Neural progenitor cell (in vitro differentiated cells): ENCODE measurements at regions not wholly inside any gene's neighbourhood (a gene's known extent, or its start where the extent isn't known, plus 50 kb on each side); places are given as distances from the start of the nearest gene placed in this dataset.
A peak's percentile ranks its signal among the peaks of the same experiment; 100 is the strongest.
"Not testable (repeated sequence)": the region's sequence is repeated elsewhere in the genome, so short reads cannot be mapped to it uniquely, and the experiment has no call there.

Source experiments
- DNase-seq: peaks from one replicate; pipeline ENCODE4 v3.0.0-alpha.2; 2016; ENCODE audit warnings: low spot score
- H2AFZ ChIP-seq: fragments of 200-600 bp; sonication (generic); replicated peaks from 2 replicates; pipeline ENCODE4 v1.6.1; 2016; ENCODE audit warnings: antibody characterized with exemption
- H3F3A ChIP-seq: fragments of 200-600 bp; sonication (generic); 2 replicates; pipeline ENCODE4 v1.6.1; 2016; ENCODE audit warnings: antibody characterized with exemption, low read depth
- H3K27ac ChIP-seq: fragments of 200-600 bp; sonication (generic); 2 replicates; pipeline ENCODE4 v1.5.1; 2016; ENCODE audit warnings: mild to moderate bottlenecking
- H3K27me3 ChIP-seq: fragments of 200-600 bp; sonication (generic); 2 replicates; pipeline ENCODE4 v1.6.1; 2016; ENCODE audit warnings: mild to moderate bottlenecking, moderate library complexity
- H3K36me3 ChIP-seq: fragments of 200-600 bp; sonication (generic); 2 replicates; pipeline ENCODE4 v1.5.1; 2016
- H3K4me1 ChIP-seq: fragments of 200-600 bp; sonication (generic); 2 replicates; pipeline ENCODE4 v1.6.1; 2016; ENCODE audit warnings: mixed run types
- H3K4me2 ChIP-seq: fragments of 200-600 bp; sonication (generic); 2 replicates; pipeline ENCODE4 v1.6.1; 2016
- H3K4me3 ChIP-seq: fragments of 200-600 bp; sonication (generic); 2 replicates; pipeline ENCODE4 v1.5.1; 2016
- H3K79me2 ChIP-seq: fragments of 200-600 bp; sonication (generic); 2 replicates; pipeline ENCODE4 v1.6.1; 2016; ENCODE audit warnings: low read depth
- H3K9ac ChIP-seq: fragments of 200-600 bp; sonication (generic); 2 replicates; pipeline ENCODE4 v1.6.1; 2016
- H3K9me3 ChIP-seq: fragments of 200-600 bp; sonication (generic); 2 replicates; pipeline ENCODE4 v1.5.1; 2016; ENCODE audit warnings: low read depth
- H4K20me1 ChIP-seq: fragments of 200-600 bp; sonication (generic); 2 replicates; pipeline ENCODE4 v1.6.1; 2016; ENCODE audit warnings: low read depth
- H3K27ac Mint-ChIP-seq: 3 replicates; pipeline ENCODE4 v1.8.0; 2021; ENCODE audit warnings: mixed read lengths
- H3K27me3 Mint-ChIP-seq: 2 replicates; pipeline ENCODE4 v1.8.0; 2022; ENCODE audit warnings: low read depth, mild to moderate bottlenecking, inconsistent platforms, moderate library complexity, mixed read lengths; ENCODE audit not compliant: insufficient read depth
- H3K36me3 Mint-ChIP-seq: 3 replicates; pipeline ENCODE4 v1.8.0; 2021; ENCODE audit warnings: mixed read lengths
- H3K4me1 Mint-ChIP-seq: 3 replicates; pipeline ENCODE4 v1.8.0; 2021; ENCODE audit warnings: mixed read lengths
- H3K4me3 Mint-ChIP-seq: 3 replicates; pipeline ENCODE4 v1.8.0; 2021; ENCODE audit warnings: mild to moderate bottlenecking, moderate library complexity, mixed read lengths
- H3K9me3 Mint-ChIP-seq: 3 replicates; pipeline ENCODE4 v1.8.0; 2020; ENCODE audit warnings: mixed read lengths
- EZH2 ChIP-seq: fragments of 200-600 bp; sonication (generic); IDR thresholded peaks from 2 replicates; pipeline ENCODE4 v1.6.1; 2017; ENCODE audit warnings: antibody characterized with exemption, mild to moderate bottlenecking, moderate library complexity
- EZH2phosphoT487 ChIP-seq: fragments of 200-600 bp; sonication (generic); IDR thresholded peaks from 2 replicates; pipeline ENCODE4 v1.6.1; 2017; ENCODE audit warnings: antibody characterized with exemption
- TF ChIP-seq, protein P1 (sequence below): fragments of 200-600 bp; sonication (generic); IDR thresholded peaks from 2 replicates; pipeline ENCODE4 v1.5.1; 2017; ENCODE audit warnings: antibody characterized with exemption, mild to moderate bottlenecking

DNA sequence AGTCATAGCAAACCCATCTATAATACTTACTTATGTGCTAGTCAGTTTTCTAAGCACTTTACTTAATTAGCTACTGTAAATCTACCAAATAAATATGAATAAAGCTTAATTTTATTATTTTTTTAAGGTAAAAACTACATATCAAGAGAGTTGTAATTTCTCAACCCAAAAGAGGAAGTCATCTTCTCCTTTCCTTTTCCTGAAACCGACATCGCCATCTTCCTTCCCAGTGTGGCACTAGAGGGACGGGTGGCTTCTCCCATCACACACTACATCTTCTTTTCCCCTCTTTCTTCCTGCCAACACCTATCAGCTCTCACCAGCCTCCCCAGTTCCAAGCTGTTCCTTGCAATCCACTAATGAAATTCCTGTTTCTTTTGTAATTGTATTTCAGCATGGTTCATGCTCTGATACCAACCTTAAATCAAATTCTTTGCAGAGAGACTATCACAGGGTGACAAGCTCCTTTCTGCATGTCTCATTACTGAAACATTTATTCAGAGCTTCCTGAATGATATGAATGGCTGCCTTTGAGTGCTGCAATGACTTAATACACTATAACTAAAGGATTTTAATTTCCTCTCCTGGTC is 251.6 kb upstream of the FAM78B start:
- Histone ChIP-seq H2AFZ (no peak overlapping the region), H3K27ac (no peak overlapping the region), H3K9me3 (no peaks in the 10 kb centered on the region), H3K79me2 (no peaks in the 10 kb centered on the region), H3K9ac (no peak overlapping the region), H3K36me3 (no peaks in the 10 kb centered on the region), H3K4me2 (no peak overlapping the region), H3F3A (no peaks in the 10 kb centered on the region), H3K4me3 (no peak overlapping the region), H4K20me1 (no peaks in the 10 kb centered on the region), H3K27me3 (no peaks in the 10 kb centered on the region), H3K4me1 (no peaks in the 10 kb centered on the region)
- Mint-ChIP-seq H3K27me3 (peaks cover 2% of the 10 kb centered on the region), H3K27ac (no peak overlapping the region), H3K36me3 (no peaks in the 10 kb centered on the region), H3K4me1 (peaks cover 3% of the 10 kb centered on the region), H3K9me3 (peaks cover 5% of the 10 kb centered on the region), H3K4me3 (no peak overlapping the region)
- TF ChIP-seq EZH2, result no peak
- DNase-seq, result no peak

DNA sequence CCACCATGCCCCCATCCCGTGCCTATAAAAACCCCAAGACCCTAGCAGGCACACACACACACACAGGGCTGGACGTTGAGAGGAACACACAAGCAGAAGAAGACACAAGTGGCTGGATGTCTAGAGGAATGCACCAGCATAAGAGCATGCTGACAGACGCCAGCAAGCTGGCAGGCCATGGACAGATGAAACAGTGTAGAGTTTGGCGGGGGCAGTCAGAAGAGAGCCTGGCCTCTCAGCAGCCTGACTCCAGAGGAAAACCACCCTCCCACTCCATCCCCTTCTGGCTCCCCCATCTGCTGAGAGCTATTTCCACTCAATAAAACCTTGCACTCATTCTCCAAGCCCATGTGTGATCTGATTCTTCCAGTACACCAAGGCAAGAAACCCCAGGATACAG is 255.8 kb upstream of the FAM78B start:
- H3K4me1 Mint-ChIP-seq, H3K79me2 ChIP-seq, H3K36me3 ChIP-seq, H3K9ac ChIP-seq, H3F3A ChIP-seq, H2AFZ ChIP-seq, H3K27ac ChIP-seq, DNase-seq, H3K4me3 Mint-ChIP-seq, H4K20me1 ChIP-seq, H3K27me3 ChIP-seq, H3K27ac Mint-ChIP-seq, H3K36me3 Mint-ChIP-seq, H3K27me3 Mint-ChIP-seq, H3K4me3 ChIP-seq, H3K9me3 ChIP-seq, H3K9me3 Mint-ChIP-seq, H3K4me1 ChIP-seq, H3K4me2 ChIP-seq: not testable (repeated sequence)

DNA sequence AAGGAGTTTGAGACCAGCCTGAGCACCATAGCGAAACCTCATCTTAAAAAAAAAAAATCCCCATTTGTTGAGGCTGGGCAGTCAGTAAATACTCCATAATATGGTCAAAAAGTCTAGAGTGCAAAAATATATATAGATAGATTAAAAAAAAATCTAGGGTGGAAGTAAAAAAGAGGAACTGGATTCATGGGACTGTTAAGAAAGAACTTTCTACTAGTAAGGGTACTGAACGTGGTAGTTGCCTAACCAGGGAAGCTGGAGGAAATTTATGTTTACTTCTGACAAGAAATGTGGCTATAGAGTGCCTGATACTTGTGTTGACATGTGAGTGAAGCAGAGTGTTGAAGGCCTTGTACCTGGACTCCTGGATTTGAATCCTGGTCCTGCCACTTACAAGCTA is 265.9 kb upstream of the FAM78B start:
- H2AFZ ChIP-seq, result no peak overlapping the region
- no peak for DNase-seq
- H3K79me2 ChIP-seq, result no peaks in the 10 kb centered on the region
- Mint-ChIP-seq H3K9me3 (no peaks in the 10 kb centered on the region), H3K36me3 (no peaks in the 10 kb centered on the region), H3K4me3 (no peak overlapping the region), H3K4me1 (no peaks in the 10 kb centered on the region), H3K27ac (no peak overlapping the region), H3K27me3 (peaks cover 3% of the 10 kb centered on the region)
- H3K27ac ChIP-seq, result no peak overlapping the region
- H4K20me1 ChIP-seq, result no peaks in the 10 kb centered on the region
- no peaks in the 10 kb centered on the region for H3K27me3 ChIP-seq
- H3K4me2 ChIP-seq, result no peak overlapping the region
- no peaks in the 10 kb centered on the region for H3K36me3 ChIP-seq
- TF ChIP-seq EZH2phosphoT487, result no peak
- TF ChIP-seq, protein P1, sequence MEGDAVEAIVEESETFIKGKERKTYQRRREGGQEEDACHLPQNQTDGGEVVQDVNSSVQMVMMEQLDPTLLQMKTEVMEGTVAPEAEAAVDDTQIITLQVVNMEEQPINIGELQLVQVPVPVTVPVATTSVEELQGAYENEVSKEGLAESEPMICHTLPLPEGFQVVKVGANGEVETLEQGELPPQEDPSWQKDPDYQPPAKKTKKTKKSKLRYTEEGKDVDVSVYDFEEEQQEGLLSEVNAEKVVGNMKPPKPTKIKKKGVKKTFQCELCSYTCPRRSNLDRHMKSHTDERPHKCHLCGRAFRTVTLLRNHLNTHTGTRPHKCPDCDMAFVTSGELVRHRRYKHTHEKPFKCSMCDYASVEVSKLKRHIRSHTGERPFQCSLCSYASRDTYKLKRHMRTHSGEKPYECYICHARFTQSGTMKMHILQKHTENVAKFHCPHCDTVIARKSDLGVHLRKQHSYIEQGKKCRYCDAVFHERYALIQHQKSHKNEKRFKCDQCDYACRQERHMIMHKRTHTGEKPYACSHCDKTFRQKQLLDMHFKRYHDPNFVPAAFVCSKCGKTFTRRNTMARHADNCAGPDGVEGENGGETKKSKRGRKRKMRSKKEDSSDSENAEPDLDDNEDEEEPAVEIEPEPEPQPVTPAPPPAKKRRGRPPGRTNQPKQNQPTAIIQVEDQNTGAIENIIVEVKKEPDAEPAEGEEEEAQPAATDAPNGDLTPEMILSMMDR, result no peak
- TF ChIP-seq EZH2, result no peak
- H3K9me3 ChIP-seq, result no peaks in the 10 kb centered on the region
- no peak overlapping the region for H3K4me3 ChIP-seq
- H3K4me1 ChIP-seq, result no peaks in the 10 kb centered on the region
- no peak overlapping the region for H3K9ac ChIP-seq
- no peaks in the 10 kb centered on the region for H3F3A ChIP-seq

DNA sequence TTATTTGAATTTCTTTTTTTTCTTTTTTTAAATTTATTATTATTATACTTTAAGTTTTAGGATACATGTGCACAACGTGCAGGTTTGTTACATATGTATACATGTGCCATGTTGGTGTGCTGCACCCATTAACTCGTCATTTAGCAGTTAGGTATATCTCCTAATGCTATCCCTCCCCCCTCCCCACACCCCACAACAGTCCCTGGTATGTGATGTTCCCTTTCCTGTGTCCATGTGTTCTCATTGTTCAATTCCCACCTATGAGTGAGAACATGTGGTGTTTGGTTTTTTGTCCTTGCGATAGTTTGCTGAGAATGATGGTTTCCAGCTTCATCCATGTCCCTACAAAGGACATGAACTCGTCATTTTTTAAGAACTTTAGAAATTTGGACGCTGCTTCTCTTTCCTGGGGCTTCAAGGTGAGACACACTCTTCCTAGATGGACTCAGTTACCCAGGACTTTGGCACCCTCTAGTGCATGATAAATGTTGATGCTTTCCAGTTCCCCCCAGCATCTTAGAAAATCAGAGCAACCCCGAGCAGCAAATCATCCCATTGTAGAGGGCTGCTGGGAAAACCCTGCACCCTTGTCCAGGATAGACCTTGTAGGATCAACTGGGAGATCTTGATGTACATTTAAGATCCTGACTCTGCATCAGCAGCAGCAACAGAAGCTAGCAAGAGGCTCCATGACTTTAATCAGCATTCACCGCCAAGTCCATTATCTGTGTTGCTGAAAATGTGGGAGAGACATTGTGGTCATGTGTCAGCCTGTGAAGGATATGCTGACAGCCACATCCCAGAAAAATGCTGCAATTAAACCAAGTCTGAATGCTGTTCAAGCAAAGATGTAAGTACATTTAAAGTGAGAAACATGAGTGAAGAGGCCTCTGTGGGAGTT is 266.9 kb upstream of the FAM78B start:
- H3K9ac ChIP-seq, H3K27me3 ChIP-seq, H3K27ac Mint-ChIP-seq, H3K9me3 ChIP-seq, H3K4me3 Mint-ChIP-seq, H3K4me1 ChIP-seq, H3K36me3 ChIP-seq, H3K27ac ChIP-seq, H4K20me1 ChIP-seq, H3K79me2 ChIP-seq, H3K4me1 Mint-ChIP-seq, H3K9me3 Mint-ChIP-seq, H3K36me3 Mint-ChIP-seq, H3K4me2 ChIP-seq, H3F3A ChIP-seq, H3K4me3 ChIP-seq, H3K27me3 Mint-ChIP-seq: not testable (repeated sequence)
- DNase-seq, result peak; percentile 74
- TF ChIP-seq, protein P1, result peak; percentile 66
- peak overlapping the region; percentile 68 for H2AFZ ChIP-seq
